SKM-1 (cell line): ENCODE measurements at regions not wholly inside any gene's neighbourhood (a gene's known extent, or its start where the extent isn't known, plus 50 kb on each side); places are given as distances from the start of the nearest gene placed in this dataset.
"Not testable (repeated sequence)": the region's sequence is repeated elsewhere in the genome, so short reads cannot be mapped to it uniquely, and the experiment has no call there.

Experiments
- DNase-seq: peaks from one replicate; lab custom pipeline; 2025; ENCODE audit not compliant: unreplicated experiment; lab: John Stamatoyannopoulos, UW

- no peak for DNase-seq
Observed at GRCh38 chr16:66247516-66248481, 118.7 kb upstream of the CDH5 start.

- no peak for DNase-seq
Observed at GRCh38 chr16:66245868-66246267, 120.6 kb upstream of the CDH5 start.

GRCh38 chr16:66245072-66245471, 121.4 kb upstream of the CDH5 start:
- DNase-seq: no peak

GRCh38 chr16:66242672-66243071, 123.8 kb upstream of the CDH5 start:
- DNase-seq: no peak

GRCh38 chr16:66242206-66242605, 124.3 kb upstream of the CDH5 start:
- not testable (repeated sequence) for DNase-seq

- no peak for DNase-seq
Observed at GRCh38 chr16:66240631-66241395, 125.7 kb upstream of the CDH5 start.

- no peak for DNase-seq
Observed at GRCh38 chr16:66240088-66240487, 126.4 kb upstream of the CDH5 start.

GRCh38 chr16:66238696-66239095, 127.8 kb upstream of the CDH5 start:
- DNase-seq: no peak

- no peak for DNase-seq
Observed at GRCh38 chr16:66236301-66236700, 130.2 kb upstream of the CDH5 start.

GRCh38 chr16:66231452-66232160, 134.9 kb upstream of the CDH5 start:
- no peak for DNase-seq

GRCh38 chr16:66229651-66230050, 136.8 kb upstream of the CDH5 start:
- no peak for DNase-seq

- DNase-seq: no peak
Observed at GRCh38 chr16:66228792-66229191, 137.7 kb upstream of the CDH5 start.

GRCh38 chr16:66227766-66228530, 138.5 kb upstream of the CDH5 start:
- no peak for DNase-seq

- DNase-seq: no peak
Observed at GRCh38 chr16:66226762-66227161, 139.7 kb upstream of the CDH5 start.

- DNase-seq: no peak
Observed at GRCh38 chr16:66225696-66226095, 140.8 kb upstream of the CDH5 start.

- no peak for DNase-seq
Observed at GRCh38 chr16:66224626-66225025, 141.9 kb upstream of the CDH5 start.

GRCh38 chr16:66224186-66224585, 142.3 kb upstream of the CDH5 start:
- no peak for DNase-seq

- no peak for DNase-seq
Observed at GRCh38 chr16:66223176-66223780, 143.2 kb upstream of the CDH5 start.

- DNase-seq: no peak
Observed at GRCh38 chr16:66222756-66223155, 143.7 kb upstream of the CDH5 start.

GRCh38 chr16:66220702-66221101, 145.8 kb upstream of the CDH5 start:
- no peak for DNase-seq
